T-helper 1 cell (primary cell): ENCODE measurements at regions not wholly inside any gene's neighbourhood (a gene's known extent, or its start where the extent isn't known, plus 50 kb on each side); places are given as distances from the start of the nearest gene placed in this dataset.
"Not testable (repeated sequence)": the region's sequence is repeated elsewhere in the genome, so short reads cannot be mapped to it uniquely, and the experiment has no call there.

ENCODE experiments used
- DNase-seq, 5 donors: peaks; one replicate each; pipeline ENCODE4 v3.0.0-alpha.2; 2012 to 2020

DNA sequence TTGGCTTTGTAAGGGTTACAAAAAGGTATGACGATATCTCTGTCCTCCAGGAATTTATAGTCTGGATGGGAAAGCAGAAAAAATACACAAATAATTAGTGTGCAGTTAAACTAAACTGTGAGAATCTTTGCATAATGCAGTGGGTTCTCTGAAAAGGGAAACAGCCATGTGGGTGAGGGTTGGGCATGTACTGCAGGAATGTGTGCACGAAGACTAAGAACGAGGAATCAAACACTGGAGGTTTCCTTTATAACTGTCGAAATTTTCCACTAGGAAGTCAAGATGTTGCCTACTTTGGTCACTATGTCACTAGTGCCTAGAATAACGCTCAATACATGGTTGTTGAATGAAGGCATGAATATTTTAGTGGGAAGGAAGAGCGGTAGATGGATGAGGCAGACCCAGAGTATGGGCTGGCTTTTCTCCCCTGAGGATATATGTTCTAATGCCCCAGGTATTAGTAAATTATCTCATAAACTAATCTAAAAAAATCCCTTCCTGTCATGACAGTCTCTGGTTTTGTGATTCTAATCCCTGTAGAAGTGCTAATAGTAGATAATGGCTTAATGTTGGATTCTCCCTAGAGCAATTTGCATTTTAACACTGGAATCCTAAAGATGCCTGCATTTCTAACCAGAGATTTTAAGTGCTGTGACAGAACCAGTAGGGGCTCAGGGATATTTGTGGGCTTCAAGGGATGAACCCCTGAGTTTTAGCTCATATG, 227.3 kb downstream of the NMUR2 start:
- DNase-seq = no peak

DNA sequence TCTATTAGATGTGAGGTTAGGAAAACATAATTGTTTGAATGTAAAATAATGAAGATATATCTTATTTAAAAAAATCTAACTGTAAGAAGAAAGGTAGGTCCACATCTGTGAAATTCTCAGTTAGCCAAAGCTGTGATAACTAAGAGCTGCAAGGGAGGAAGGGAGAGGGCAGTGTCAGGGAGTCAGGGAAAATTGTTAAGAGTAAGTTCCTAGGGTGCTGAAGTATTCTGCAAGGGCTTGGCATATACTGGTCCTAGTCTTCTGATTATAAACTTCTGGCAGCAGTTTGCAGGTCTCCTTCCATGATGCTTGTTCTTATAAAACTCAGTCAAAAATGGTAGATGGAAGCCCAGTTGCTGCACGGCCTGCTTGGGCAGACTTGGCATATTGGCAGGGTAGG, 233.2 kb downstream of the NMUR2 start:
- no peak for DNase-seq

DNA sequence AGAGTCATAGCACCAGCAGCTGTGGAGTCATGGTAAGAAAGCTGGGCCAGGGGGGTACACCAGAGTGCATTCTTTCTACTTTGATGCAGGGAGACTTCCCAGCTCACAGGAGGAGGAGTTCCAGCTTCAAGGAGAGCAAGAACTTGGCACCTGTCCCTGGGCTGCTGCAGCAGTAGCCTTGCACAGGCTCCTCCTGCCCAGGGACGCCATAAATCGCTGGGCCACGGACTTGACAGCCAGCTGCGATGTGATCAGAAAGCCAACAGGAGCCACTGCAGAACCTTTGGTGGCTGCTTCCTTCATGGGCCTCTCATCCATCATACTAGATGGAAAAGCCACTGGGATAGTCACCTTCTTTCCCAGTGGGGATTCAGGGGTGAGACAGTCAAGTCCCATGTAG, 234.7 kb downstream of the NMUR2 start:
- DNase-seq = no peak

DNA sequence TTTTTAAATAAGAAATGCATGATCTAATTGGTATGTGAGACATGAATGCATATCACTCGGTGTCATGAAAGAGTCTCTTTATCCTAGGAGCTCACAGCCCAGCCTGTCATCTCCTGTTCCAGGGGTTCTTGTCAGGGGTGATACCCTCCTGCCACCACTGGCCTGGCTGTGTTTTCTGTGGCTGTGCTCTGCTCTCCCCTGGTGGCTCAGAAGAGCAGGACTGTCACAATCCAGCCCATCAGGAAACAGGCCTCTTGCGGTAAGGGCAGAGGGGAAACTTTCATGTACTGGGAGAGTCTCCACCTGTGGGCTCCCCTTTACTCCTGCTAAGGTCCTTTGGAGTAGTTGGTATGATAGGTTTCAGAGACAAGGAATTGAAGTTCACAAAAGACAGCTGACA, 240.2 kb upstream of the GLRA1 start:
- no peak for DNase-seq

DNA sequence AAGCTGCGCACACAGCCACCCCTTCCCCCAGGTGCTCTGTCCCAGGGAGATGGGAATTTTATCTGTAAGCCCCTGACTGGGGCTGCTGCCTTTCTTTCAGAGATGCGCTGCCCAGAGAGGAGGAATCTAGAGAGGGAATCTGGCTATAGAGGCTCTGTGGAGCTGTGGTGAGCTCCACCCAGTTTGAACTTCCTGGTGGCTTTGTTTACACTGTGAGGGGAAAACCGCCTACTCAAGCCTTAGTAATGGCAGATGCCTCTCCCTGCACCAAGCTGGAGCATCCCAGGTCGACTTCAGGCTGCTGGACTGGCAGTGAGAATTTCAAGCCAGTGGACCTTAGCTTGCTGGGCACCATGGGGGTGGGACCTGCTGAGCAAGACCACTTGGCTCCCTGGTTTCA, 235.2 kb upstream of the GLRA1 start:
- not testable (repeated sequence) for DNase-seq

DNA sequence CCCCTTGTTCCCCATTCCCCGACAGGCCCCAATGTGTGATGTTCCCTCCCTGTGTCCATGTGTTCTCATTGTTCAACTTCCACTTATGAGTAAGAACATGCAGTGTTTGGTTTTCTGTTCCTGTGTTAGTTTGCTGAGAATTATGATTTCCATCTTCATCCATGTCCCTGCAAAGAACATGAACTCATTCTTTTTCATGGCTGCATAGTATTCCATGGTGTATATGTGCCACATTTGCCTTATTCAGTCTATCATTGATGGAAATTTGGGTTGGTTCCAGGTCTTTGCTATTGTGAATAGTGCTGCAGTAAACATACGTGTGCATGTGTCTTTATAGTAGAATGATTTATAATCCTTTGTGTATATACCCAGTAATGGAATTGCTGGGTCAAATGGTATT, 229.8 kb upstream of the GLRA1 start:
- not testable (repeated sequence) for DNase-seq

DNA sequence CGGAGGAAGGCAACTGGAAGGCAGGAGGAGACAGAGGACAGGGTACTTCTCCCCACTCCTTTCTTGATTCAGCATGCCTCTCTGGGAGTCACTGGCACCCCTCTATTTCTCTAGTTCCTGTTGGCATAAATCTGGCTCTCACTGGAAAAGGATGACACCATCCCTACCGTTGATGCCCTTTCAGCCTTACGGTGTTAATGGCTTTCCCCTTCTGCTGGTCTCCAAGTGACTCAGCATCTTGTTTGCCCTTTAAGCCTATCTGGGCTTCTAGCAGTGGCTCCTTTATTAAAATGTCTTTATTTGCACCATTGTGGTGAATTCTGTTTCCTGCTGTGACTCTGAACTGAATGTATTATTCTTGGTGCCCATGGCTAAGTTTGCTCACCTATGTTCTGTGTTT, 227.3 kb upstream of the GLRA1 start:
- DNase-seq = no peak

DNA sequence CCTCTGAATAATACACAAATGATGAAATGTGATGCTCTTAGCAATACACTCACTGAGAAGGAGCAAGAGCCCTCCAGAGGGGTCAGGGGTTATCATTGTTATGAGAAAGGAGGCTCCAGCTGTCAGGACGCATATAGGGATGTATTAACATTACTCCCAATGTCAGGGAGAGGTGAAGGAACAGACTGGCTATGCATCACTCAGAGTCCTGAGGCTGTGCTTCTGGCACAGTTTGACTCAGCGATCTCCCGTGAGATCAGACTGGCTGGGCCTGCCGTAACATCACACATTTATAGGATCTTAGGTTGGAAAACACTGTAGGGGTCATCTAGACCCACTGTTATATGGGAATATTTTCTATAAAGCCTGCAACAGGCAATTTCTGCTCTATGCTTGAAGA, 226.5 kb upstream of the GLRA1 start:
- no peak for DNase-seq

DNA sequence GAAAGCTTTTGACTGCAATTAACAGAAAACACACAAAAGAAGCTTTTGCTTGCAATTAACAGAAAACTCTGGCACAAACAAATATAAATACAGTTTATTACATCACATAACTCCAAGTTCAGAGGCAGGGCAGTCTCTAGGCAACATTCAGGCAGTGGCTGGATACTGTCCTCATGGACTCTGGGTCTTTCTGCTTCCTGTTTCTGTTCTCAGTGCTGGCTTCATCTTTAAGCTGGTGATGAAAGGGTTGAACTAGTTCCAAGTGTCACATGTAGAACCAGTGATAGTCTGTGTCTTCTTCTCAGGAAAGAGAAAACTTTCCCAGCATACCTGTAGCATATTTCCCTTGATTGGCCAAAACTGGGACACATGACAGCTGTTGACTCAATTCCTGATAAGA, 222.6 kb upstream of the GLRA1 start:
- no peak for DNase-seq

DNA sequence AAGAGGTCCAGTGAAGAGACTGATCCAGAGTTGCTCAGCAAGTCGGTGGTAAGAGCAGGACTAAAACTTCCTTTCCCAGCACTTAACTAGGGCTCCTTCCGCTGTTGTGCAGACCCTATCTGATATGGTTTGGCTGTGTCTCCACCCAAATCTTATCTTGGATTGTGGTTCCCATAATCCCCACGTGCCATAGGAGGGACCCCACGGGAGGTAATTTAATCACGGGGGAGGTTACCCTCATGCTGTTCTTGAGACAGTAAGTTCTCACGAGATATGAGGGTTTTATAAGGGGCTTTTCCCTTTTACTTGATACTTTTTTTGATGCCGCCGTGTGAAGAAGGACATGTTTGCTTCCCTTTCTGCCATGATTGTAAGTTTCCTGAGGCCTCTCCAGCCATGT, 221.9 kb upstream of the GLRA1 start:
- no peak for DNase-seq

DNA sequence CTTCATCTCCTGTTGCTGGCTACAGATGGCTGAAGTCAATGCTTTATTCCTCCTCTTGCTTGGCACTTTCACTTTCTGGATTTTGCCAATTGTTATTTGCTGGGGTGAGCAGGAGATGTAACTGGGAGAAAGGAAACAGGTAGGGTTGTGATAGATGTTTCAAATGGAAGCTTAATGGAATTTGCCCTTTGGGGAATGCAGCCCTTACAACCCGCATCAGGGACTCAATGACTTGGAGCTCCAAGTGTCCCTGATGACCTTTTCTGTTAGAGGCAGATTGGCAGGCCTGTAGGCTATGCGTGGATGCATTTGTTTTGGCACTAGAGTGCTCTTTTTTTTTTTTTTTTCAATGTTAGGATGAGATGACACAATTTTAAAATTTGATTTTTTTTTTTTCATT, 219.9 kb upstream of the GLRA1 start:
- DNase-seq = no peak

DNA sequence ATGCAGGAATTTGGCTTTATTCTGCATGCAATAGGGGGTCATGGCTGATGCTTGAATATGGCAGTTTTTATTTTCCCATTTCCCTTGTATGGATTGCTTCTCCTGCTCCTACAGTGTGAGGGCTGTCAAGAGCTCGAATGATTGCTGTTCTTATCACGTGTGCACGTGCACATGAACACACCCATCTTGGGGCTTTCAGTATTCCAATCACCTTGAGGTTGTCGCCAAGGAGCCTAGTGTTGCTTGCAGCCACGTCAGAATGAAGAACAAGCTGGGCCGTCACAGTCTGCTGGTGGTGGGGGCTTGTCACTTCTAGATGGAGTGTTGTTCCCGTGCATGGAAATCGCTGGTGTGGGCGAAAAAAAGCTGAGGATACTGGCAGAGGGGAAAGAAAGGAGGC, 219.4 kb upstream of the GLRA1 start:
- no peak for DNase-seq

DNA sequence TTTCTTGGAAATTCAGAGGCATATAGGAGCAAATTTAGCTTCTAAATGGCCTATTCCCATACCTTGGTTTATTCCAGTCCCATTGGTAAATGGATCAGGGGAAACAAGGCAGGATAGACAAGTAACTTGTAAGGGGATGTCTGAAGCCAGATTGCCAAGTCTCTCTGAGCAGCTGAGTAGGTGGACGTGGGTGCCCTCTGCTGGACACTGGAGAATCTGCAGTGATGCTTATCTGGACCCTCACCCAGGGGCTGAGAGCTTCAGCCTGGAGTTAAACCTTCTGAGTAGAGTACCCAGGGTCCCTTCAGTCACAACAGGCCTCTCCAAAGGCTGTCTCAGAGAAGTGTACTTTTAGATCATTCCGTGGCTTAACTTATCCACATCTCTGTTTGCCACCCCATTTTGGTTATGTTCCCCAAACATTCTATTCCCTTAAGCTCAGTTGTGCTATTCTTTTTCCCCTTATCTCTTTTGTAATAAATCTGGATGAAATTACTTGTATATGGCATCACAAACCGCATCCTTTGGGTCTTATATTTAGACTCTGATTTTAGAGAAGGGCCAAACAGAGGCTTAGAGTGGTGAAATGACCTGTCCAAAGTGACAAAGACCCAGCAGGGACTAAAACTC, 218.3 kb upstream of the GLRA1 start:
- peak; percentile 11 to 51 (median 41) for DNase-seq

DNA sequence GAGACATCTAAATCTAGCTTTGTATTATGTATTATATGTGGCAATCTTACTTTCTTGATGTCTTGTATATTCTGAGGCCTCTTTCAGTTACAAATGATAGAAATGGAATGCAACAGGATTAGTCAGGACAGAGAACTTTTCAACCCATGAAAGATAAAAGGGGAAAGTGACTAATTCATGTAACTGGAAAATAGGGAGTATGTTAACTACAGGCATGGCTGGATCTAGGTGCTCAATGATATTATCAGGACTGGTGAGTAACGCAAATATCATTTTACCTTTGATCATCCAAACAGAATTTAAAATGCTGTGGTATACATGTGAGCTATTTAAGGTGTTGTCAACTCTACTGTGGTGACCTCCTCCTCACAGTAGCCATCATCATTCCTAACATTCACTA, 215.7 kb upstream of the GLRA1 start:
- no peak for DNase-seq

DNA sequence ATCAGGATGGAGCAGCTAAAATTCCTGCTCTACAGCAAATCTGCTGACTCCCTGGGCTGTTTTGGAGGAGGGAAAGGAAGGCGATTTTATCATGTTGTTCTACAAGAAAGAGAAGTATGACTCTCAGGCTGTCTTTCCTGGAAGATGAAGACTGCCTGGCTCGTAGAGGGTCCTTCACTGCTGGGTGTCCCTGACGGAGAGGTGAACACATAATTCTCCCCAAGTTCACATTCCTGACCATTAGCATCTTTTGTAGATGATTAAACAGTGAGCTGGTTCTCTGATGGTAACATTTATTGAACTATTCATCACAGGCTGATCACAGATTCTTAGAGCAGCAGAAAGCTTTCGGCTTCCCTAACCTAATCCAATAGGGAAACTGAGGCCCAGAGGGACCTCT, 212.4 kb upstream of the GLRA1 start:
- no peak for DNase-seq

DNA sequence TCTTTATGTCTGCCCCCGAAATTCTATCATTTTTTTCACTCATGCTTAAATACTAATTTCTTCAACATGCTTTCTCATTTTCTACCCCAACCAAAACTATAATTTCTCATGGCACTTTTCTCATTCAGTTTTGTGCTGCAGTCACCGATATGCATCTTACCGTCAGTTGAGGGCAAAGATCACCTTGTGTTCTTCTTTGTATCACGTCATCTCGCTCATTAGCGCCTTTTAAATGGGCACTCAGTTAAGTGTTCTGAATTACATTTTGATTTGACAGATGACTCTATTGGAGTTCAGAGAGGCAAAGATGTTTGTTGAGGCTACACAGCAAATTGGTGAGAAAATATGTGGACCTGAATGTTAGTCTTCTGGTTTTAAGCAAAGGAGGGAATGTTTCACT, 211.7 kb upstream of the GLRA1 start:
- DNase-seq = no peak

DNA sequence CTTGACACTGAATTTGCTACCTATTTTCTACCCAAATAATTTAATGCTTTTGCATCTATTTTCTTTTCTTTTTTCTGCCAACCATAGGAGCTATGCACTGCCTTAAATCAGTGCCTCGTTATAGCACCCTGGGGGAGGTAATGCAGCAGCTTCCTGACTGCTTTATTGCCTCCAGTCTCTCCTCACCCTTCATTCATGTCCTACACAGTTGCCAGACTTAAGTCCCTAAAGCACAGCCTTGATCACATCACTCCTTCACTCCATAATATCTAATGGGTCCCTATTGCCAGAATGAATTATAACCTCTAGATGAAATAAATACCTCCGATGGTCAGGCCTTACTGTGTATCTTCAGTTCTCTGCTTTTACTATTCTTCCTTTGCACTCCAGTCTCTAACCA, 211.2 kb upstream of the GLRA1 start:
- DNase-seq = no peak

DNA sequence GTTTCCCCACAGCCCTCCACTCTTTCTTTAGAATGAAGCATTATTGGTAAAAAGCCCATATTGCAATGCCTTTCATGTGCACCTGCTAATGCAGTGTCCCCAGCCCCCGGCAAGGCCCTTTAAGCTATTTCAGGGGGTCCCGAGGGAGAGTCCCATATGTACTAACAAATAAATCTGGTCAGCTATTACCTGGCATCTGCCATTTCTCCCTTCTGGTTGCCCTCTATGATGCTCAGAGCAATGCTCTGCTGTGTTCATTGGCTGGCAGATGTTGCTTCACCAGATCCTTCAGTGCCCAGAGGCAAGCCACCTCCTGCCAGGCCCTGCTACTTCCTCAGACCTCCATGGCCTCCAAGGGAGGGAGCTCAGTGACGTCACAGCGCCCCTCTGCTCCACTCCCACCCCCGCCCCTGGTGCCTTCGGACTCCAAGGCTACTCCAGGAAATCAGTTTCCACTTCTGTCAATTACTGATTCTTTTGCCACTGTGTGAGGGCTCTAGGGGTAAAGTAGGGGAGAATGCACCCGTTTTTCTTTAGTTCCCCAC, 201.1 kb upstream of the GLRA1 start:
- DNase-seq = no peak

DNA sequence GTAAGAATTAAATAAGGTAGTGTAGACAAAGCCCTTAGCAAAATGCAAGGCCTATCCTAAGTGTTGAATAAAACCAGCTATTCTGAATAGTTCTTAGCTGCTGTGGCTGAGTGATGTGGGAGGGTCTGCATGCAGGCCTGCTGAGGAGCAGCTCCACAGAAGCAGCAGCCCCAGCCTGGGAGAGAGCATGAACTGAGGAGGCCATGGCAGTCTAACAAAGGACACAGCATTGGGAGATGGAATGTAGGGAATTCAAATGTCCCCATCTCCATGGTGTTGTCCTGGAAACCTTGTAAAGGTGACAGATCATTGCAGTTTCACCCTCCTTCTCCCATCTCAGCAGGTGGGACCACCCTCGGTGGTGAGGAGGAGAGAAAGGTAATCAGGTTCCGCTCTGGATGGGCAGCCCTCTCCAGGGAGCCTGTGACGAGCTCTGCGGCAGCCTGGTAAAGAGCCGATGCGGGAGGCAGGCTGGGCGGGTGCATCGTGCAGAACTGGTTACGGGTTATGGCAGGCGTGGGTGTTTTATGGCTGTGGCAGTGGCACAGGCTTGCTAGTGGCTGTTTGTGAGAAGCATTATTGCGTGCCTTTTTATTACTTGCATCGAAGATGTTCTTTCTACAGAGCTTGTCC, 199.9 kb upstream of the GLRA1 start:
- no peak for DNase-seq

DNA sequence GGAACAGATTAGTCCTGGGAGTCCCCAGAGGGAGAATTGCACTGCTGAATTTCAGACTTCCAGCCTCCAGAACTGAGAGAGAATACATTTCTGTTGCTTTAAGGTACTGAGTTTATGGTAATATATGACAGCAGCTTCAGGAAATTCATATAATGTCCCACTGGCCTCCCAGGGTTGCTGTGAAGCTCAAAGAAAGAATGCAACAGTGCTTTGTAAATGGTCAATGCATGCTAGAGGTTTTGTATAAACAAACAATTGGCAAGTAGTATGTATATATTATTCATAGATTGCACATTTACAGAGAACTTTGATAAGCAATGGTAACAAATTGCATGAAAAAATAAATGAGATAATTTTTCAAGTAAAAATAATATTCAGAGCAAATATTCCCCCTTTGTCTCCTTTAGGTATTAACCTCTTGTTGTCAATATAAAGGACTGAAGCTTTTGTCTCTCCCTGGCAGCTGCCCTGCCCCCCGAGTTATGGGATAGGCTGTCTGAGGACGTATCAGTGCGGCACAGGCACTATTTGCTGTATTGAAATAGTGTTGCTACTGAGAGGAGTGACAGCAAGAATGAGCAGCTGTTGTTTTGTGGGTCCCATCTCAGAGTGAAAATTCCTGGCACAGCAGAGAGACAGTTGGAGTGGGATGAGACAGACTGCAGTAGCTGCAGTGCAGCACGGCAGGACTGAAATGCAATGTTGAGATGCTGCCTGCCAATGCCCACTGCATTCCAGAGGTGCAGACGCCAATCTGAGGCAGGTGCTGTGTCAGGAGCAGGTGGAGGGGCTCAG, 194.2 kb upstream of the GLRA1 start:
- no peak for DNase-seq

DNA sequence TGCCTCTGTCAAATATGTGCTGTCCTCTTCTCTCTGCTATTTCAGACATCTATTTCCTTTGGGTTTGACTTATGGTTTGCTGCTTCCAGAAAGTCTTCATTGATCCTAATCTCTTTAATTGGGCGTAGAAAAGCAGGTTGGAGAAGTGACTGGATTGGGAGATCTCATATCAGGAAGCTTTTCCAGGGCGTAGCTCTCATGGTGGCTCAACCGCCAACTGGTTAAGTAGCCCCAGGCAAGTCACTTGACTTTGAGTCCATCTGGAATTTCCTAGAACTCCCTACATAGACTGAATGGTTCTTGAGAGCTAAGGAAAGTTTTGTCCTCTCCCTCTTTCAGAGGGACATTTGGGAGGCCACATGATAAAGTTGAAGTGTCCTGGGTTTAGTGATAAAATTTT, 192.3 kb upstream of the GLRA1 start:
- no peak for DNase-seq

DNA sequence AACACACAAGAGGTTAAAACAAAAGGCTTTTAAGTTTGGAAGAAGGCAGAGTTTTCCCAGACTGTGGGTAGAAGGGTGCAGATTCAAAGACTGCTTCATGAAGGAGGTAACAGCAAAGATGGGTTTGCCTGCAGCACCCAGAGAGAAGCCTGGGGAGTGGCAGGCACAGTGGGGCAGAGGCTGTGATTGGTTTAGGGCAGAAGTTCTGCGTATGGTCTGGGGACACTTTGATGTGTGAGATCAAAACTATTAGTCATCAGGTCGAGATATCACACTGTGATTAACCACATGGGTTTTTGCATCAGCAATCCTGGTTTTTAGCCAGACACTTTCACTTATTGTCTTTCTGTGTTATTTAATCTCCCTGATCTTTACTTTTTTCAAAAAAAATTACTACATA, 188.8 kb upstream of the GLRA1 start:
- peak in 4 of 5 donors; percentile 4 to 31 (median 26) for DNase-seq

DNA sequence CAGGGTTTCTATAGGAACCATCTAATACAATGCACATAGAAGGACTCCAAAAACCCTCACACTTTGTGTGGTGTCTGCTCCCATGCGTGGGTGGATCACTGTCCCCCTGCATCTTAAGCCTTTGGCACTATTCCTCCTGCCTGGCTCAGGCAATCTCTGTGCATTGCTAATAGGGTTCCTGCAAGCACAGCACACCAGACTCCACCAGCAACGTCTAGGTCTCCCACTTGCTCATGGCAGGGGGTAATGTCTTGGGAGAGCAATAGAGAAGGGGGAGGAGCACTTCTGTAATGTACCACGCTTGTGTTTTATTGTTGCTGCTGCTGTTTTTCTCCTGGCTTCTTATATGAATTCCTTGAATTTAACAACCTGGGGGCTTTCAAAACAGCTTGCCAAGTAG, 182.6 kb upstream of the GLRA1 start:
- DNase-seq = no peak
